AG04449 (cell line): ENCODE measurements at regions not wholly inside any gene's neighbourhood (a gene's known extent, or its start where the extent isn't known, plus 50 kb on each side); places are given as distances from the start of the nearest gene placed in this dataset.

Source experiments
- CTCF ChIA-PET: fragments of 350-600 bp; formaldehyde crosslinking; extraction: SDS; loops from one replicate; lab custom pipeline; 2021; ENCODE audit warnings: antibody characterized with exemption; lab: Yijun Ruan, JAX
- POLR2A ChIA-PET: fragments of 400-600, 350-600 bp; formaldehyde crosslinking; extraction: SDS; loops from one replicate; lab custom pipeline; 2020; ENCODE audit warnings: antibody characterized with exemption, inconsistent platforms; lab: Yijun Ruan, JAX
- DNase-seq: peaks from one replicate; pipeline ENCODE4 v3.0.0-alpha.2; 2010; ENCODE audit warnings: low read depth, low spot score
- H3K4me3 ChIP-seq: 2 replicates; pipeline ENCODE4 v1.5.1; 2011; ENCODE audit warnings: low read depth, mild to moderate bottlenecking, control low read depth, low read length
- TF ChIP-seq, protein P1 (sequence below): IDR thresholded peaks from one replicate; pipeline ENCODE4 v1.5.1; 2011; ENCODE audit warnings: mild to moderate bottlenecking, moderate library complexity, low read length, control low read depth, inconsistent platforms; ENCODE audit not compliant: insufficient read depth; ENCODE audit errors: missing control alignments

DNA sequence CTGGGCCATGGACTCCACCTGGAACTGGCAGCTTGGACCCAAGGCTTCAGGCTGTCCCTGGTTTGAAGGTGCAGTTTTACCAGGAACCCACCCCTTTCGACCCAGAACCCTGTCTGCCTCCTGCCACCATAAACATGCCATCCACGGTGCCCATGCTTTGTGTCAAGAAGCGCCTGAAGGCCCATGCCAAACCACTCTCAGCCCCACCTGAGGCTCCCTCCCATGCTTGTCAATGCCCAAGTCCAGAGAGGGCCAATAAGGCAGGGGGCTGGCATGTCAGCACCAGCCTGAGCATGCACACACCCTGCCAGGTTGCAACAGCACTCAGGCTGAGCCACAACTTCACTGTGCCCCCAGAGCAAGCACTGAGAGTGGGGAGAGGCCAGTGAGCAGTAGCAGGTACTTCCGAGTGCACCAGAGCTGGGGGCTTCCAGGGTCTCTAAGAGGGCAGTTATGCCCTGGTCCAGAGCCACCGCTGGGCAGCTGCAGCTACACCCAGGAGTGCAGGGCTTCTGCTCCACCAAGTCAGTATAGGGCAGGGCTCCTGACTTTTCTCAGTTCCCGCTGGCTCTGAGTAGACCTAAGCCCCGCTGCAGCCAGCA is 1256.0 kb downstream of the AMY1C start:
- DNase-seq, result no peak
- no peak overlapping the region for H3K4me3 ChIP-seq
- POLR2A ChIA-PET, result no interaction called here
- TF ChIP-seq, protein P1, sequence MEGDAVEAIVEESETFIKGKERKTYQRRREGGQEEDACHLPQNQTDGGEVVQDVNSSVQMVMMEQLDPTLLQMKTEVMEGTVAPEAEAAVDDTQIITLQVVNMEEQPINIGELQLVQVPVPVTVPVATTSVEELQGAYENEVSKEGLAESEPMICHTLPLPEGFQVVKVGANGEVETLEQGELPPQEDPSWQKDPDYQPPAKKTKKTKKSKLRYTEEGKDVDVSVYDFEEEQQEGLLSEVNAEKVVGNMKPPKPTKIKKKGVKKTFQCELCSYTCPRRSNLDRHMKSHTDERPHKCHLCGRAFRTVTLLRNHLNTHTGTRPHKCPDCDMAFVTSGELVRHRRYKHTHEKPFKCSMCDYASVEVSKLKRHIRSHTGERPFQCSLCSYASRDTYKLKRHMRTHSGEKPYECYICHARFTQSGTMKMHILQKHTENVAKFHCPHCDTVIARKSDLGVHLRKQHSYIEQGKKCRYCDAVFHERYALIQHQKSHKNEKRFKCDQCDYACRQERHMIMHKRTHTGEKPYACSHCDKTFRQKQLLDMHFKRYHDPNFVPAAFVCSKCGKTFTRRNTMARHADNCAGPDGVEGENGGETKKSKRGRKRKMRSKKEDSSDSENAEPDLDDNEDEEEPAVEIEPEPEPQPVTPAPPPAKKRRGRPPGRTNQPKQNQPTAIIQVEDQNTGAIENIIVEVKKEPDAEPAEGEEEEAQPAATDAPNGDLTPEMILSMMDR, result no peak
- CTCF ChIA-PET, result no interaction called here

DNA sequence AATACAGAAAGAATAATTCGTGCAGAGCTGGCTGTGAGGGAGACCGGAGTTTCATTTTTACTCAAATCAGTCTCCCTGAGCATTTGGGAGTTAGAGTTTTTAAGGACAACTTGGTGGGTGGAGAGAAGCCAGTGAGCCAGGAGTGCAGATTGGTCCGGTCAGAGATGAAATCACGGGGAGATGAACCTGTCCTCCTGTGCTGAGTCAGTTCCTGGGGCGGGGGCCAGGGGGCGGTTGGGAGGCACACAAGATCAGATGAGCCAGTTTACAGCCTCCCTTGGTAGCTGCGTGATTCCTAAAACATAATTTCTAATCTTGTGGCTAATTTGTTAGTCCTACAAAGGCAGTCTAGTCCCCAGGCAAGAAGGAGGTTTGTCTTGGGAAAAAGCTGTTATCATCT is 1267.9 kb downstream of the AMY1C start:
- ChIA-PET CTCF (no interaction called here), POLR2A (no interaction called here)
- H3K4me3 ChIP-seq, result no peak overlapping the region
- no peak for DNase-seq
- TF ChIP-seq, protein P1, result no peak

DNA sequence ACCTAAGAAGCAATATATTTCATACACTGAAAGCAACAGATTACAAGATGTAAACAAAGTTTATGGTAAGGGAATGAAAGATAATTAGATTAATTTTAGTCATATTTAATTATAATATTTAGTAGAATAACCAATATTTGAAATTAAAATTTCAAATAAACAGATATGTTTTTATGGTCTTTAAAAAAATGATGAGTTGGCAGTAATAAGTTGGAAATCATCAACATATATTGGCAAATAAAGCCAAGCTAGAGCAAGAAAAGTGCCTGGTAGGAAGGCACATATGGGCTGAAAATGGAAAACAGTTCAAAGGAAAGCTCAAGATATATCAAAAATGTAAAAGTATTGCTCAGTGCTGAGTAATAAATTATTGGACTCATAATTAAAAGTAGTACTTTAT is 1274.0 kb downstream of the AMY1C start:
- CTCF ChIA-PET, result no interaction called here

DNA sequence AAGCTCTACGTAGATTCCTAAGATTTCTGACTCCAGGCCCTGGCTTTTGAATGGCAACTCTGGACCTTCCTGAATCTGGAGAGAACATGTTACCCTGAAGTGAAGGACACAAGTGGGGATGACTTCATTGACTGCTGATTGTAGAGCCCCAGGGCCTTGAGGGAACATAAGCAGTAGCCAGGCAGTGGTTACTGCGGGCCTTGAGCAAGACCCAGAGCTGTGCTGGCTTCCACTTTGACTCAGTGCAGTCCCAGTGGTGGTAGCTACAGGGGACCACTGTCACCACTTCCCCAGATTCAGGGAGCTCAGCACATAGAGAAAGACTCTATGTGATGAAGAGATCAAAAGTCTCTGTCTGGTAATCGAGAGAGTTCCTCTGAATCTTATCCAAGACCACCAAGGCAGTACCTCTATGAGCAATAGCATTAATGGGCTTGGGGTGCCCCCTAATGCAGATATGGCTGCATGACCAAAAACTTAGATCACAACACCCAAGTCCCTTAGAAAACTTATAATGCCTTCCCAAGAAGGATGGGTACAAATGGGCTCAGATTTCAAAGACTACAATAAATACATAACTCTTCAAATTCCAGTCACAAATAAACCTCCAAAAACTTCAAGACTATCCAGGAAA is 1278.3 kb downstream of the AMY1C start:
- no peak overlapping the region for H3K4me3 ChIP-seq
- CTCF ChIA-PET, result no interaction called here
- POLR2A ChIA-PET, result no interaction called here
- no peak for DNase-seq
- TF ChIP-seq, protein P1, result no peak

More for the DNA sequence above, 1274.0 kb downstream of the AMY1C start:
- DNase-seq, result no peak
- POLR2A ChIA-PET, result no interaction called here
- TF ChIP-seq, protein P1, result no peak
- no peak overlapping the region for H3K4me3 ChIP-seq

DNA sequence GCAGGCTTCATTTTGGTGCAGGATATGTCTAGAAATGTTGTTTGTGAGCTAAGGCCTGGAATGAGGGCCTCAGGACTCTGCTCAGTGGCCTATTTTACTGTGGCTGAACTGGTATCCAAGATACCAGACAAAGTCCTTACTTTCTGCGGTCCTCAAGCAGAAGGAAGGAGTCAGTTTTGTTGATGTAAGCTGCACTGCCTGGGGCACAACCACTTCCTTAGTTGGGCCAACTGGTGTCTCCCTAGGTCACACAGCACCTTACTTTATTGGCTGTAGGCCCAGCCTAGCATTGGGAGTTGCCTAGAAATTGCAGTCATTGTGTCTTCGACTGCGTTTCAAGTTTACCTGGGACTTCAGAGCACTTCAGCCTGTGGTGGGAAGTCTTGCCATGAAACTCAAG is 1322.7 kb downstream of the AMY1C start:
- TF ChIP-seq, protein P1, result no peak
- no peak for DNase-seq
- CTCF ChIA-PET, result no interaction called here
- POLR2A ChIA-PET, result no interaction called here
- H3K4me3 ChIP-seq, result no peak overlapping the region

DNA sequence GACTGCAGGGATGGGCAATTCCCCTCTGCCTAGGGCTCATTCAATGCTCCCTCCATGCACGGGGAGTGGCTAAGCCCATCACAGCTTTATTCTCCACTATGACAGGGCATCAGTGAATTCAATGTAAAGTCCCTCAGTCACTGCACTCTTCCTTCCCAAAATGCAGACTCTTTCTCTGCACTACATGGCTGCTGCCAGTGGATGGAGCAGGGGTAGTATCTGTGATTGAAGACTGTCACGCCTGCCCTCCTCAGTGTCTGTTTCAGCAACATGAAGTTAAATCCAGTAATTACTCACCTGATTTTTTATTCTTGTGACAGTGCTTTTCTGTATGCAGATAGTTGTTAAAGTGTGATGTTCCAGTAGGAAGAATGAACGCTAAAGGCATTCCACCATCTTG is 1323.2 kb downstream of the AMY1C start:
- no peak for DNase-seq
- TF ChIP-seq, protein P1, result no peak
- H3K4me3 ChIP-seq, result no peak overlapping the region
- CTCF ChIA-PET, result no interaction called here
- POLR2A ChIA-PET, result no interaction called here
